H1 (cell line): ENCODE measurements at regions not wholly inside any gene's neighbourhood (a gene's known extent, or its start where the extent isn't known, plus 50 kb on each side); places are given as distances from the start of the nearest gene placed in this dataset.

Experiments used
- CTCF ChIP-seq, 3 experiments: IDR thresholded peaks; 1 replicate in 2 of 3; 2 replicates in 1 of 3; pipeline versions ENCODE4 v1.5.1 to v1.6.1; 2011; ENCODE audit warnings: low read length in 3 of 3, mild to moderate bottlenecking in 3 of 3, inconsistent platforms in 2 of 3, low read depth in 1 of 3, moderate library complexity in 1 of 3; ENCODE audit not compliant: insufficient read depth in 1 of 3; ENCODE audit errors: control extremely low read depth in 1 of 3
- EZH2 ChIP-seq: fragments of 200-600 bp; sonication (generic); IDR thresholded peaks from 2 replicates; pipeline ENCODE4 v1.7.1; 2012; ENCODE audit warnings: low read depth, mild to moderate bottlenecking, moderate library complexity, low read length, inconsistent platforms; ENCODE audit not compliant: severe bottlenecking
- TAF1 ChIP-seq: IDR thresholded peaks from 2 replicates; pipeline ENCODE4 v1.6.1; 2011; ENCODE audit warnings: mild to moderate bottlenecking, low read depth, low read length

- TF ChIP-seq EZH2 (no peak), CTCF (IDR thresholded peaks at IDR 0.05; ENCODE audit: control extremely low read depth in 1 of 3, insufficient read depth in 1 of 3, low read depth in 1 of 3, low read length in 3 of 3) (no peak), TAF1 (no peak)
These were observed 449.4 kb upstream of the PTCHD4 start for GRCh38 chr6:48560408-48560807.
